LNCAP (cell line): ENCODE measurements at regions not wholly inside any gene's neighbourhood (a gene's known extent, or its start where the extent isn't known, plus 50 kb on each side); places are given as distances from the start of the nearest gene placed in this dataset.

Experiments used
- CTCF ChIP-seq: fragments of 450-650 bp; IDR thresholded peaks from 2 replicates; pipeline ENCODE4 v1.5.1; 2017; ENCODE audit warnings: mild to moderate bottlenecking

DNA sequence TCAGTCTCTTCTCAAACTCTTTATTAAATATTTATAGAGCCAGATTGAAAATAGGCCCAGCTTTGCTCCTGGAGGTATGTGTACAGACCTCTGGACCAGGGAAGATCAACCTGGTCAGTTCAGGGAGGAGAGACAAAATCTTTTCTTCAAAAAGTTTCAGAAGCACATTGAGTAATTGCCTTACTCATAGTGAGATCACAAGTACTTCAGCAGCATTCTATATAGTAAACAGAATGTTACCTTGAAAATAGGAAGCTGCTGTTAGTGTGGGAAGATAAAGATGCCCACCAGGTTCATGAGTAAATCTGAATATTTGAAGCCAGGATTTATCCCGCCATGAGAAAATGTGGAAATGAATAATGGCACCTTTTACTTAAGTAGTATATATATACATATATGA, 665.9 kb upstream of the CITED2 start:
- TF ChIP-seq CTCF = no peak

GRCh38 chr6:140039364-140039763, 664.9 kb upstream of the CITED2 start:
- TF ChIP-seq CTCF = no peak

- TF ChIP-seq CTCF = no peak
Observed at GRCh38 chr6:140036196-140036595, 661.7 kb upstream of the CITED2 start.

- no peak for TF ChIP-seq CTCF
Observed at GRCh38 chr6:140032189-140032588, 657.7 kb upstream of the CITED2 start.

- no peak for TF ChIP-seq CTCF
Observed at GRCh38 chr6:140029551-140029950, 655.1 kb upstream of the CITED2 start.

- no peak for TF ChIP-seq CTCF
Observed at GRCh38 chr6:140027219-140027618, 652.8 kb upstream of the CITED2 start.

GRCh38 chr6:140026546-140026945, 652.1 kb upstream of the CITED2 start:
- TF ChIP-seq CTCF = no peak

DNA sequence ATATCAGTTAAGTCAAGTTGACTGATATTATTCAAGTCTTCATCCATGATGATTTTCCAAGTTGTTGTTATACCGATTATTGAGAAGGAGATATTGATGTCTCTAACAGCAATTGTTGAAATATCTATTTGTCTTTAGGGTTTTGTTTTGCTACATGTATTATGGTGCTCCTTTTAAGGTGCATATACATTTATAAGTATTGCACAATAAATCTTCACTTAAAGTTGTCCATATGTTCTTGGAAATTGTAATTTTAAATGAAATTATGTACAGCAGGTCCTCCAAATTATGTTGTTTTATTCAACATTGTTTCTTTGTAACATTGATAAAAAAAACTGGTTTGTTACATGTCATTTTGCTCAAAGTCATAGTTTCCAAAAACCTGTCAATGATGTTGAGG, 650.7 kb upstream of the CITED2 start:
- no peak for TF ChIP-seq CTCF
